A549 (cell line): ENCODE measurements at regions not wholly inside any gene's neighbourhood (a gene's known extent, or its start where the extent isn't known, plus 50 kb on each side); places are given as distances from the start of the nearest gene placed in this dataset.

Experiments used
- CHD2 ChIP-seq: fragments of 150-350 bp; IDR thresholded peaks from 2 replicates; pipeline ENCODE4 v1.6.1; 2014; ENCODE audit warnings: low read length; ENCODE audit not compliant: partially characterized antibody
- CHD4 ChIP-seq: fragments of 200-600 bp; sonication (generic); IDR thresholded peaks from 2 replicates; pipeline ENCODE4 v1.6.1; 2016; ENCODE audit warnings: antibody characterized with exemption, mild to moderate bottlenecking, borderline replicate concordance
- CTCF ChIP-seq: fragments of >200 bp; sonication (Bioruptor Twin); formaldehyde crosslinking; IDR thresholded peaks from 3 replicates; pipeline ENCODE4 v1.5.1; 2016
- MAFK ChIP-seq: fragments of 450-650 bp; IDR thresholded peaks from 2 replicates; pipeline ENCODE4 v1.6.1; 2014; ENCODE audit not compliant: partially characterized antibody

GRCh38 chr3:124048967-124049798, 57.3 kb upstream of the ROPN1 start:
- TF ChIP-seq CHD2 (no peak), CTCF (no peak), MAFK (peak; percentile 45), CHD4 (no peak)
